HG03045 (cell line): ENCODE measurements at regions not wholly inside any gene's neighbourhood (a gene's known extent, or its start where the extent isn't known, plus 50 kb on each side); places are given as distances from the start of the nearest gene placed in this dataset.
"Not testable (repeated sequence)": the region's sequence is repeated elsewhere in the genome, so short reads cannot be mapped to it uniquely, and the experiment has no call there.

Experiments used
- ATAC-seq: cut with Tn5 transposase; IDR thresholded peaks from one replicate; pipeline ENCODE4 v1.9.1; 2021; ENCODE audit warnings: mild to moderate bottlenecking, moderate library complexity; ENCODE audit not compliant: unreplicated experiment

DNA sequence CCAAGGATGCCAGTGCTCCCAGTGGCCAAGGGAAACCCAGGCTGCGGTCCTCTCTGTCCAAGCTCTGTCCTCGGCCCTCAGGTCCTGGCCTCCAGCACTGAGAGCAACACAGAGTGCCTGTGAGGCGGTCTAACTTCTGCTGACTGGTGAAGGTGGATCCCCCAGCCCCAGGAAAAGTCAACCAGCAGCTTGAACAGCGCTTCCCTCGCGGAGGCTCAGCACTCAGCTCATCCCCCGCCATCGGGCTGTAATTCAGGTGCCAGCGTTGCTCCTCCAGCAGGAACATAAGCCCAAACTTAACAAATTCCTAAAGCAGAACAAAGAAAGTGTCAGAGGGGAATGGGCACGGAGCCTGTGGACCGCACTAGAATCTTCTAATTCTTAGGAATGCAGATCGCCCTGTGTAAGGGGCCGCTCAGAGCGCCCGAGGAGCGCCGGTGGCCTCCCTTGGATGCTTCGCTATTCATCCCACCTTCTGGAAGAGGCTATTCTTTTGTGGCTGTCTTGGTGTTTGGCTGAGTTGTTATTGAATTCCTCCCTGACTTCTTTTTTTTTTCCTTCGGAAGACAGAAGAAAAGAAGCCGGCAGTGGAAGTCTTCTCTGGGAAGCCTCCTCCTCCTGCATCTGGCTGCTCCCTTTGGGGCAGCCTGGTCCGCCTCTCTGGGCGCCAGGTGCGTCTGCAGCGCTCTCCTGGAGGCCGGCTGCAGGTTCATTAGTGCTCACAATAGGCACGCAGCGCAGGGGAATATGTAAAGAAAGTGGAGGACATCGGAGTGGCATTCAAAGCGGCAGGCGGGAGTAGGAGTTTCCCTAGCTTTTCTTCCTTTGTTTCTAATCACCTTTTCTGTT, 905.6 kb downstream of the TSN start:
- ATAC-seq = no peak

DNA sequence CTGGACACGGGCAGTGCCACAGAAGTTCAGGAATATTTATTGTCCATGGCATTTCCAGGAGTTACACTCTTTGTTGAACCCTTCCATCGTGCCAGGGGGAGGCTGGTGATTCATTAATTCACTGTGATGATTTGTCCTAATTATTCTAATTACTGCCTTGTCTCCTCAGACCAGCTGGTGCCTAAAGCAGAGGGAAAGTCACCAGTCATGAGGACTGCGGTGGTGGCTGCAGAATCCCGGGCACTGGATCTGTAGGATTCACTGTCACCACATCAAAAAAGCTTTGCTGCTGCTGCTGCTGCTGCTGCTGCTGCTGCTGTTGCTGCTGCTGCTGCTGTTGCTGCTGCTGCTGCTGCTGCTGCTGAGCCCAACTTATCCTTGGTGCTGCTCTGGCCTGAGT, 908.2 kb downstream of the TSN start:
- no peak for ATAC-seq

DNA sequence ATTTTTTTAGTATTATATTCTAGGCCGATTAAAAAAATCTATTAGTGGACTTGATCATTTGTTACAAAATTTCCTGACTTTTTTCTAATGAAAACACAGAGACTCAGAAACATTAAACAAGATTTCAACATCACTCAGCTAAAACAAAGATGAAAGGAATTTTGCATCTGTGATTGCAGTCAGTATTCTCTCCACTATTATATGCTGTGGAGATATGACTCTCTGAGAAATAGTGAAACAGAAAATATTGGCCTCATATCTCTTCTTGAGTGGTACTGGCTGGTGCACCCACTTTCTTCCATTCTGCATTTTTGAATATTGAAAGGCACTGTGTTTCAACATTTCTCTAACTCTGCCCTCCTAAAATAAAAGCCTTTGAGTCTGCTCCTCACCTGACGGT, 914.2 kb downstream of the TSN start:
- no peak for ATAC-seq

DNA sequence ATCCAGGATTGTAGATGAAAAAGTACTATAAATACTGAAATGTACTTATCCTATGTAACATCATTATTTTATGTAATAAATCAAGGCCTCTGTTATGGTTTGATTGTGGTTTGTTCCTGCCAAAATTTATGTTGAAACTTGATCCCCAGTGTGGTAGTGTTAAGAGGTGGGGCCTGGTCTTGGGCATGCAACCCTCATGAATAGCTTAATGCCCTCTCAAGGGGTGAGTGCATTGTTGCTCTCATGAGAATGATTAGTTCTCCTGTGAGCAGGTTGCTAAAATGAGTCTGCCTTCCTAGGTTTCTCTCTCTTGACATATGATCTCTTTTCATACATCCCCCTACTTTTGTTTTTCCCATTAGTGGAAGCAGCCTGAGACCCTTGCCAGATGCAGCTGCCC, 915.4 kb downstream of the TSN start:
- no peak for ATAC-seq

GRCh38 chr2:122680662-122681061, 925.2 kb downstream of the TSN start:
- no peak for ATAC-seq

GRCh38 chr2:122681626-122682025, 926.2 kb downstream of the TSN start:
- no peak for ATAC-seq

DNA sequence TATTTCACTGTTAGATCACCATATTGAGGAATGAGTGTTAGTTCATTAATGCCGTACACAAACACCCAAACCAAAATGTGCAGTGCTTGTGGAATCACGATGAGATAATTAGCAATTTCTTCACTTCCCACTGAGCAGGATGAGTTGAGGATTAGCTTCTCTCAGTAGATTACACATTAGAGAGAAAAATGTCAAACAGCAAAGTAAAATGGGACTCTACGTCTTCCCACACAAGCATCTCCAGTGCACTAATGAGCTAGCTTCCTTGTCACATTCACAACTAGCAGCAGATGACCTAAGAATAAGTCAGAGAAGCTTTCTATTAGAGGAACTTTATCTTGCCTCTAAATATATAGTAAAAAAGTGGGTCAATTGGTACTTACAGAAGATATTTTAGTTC, 926.9 kb downstream of the TSN start:
- ATAC-seq = no peak

- ATAC-seq = no peak
These were observed 927.6 kb downstream of the TSN start for GRCh38 chr2:122683018-122683417.

DNA sequence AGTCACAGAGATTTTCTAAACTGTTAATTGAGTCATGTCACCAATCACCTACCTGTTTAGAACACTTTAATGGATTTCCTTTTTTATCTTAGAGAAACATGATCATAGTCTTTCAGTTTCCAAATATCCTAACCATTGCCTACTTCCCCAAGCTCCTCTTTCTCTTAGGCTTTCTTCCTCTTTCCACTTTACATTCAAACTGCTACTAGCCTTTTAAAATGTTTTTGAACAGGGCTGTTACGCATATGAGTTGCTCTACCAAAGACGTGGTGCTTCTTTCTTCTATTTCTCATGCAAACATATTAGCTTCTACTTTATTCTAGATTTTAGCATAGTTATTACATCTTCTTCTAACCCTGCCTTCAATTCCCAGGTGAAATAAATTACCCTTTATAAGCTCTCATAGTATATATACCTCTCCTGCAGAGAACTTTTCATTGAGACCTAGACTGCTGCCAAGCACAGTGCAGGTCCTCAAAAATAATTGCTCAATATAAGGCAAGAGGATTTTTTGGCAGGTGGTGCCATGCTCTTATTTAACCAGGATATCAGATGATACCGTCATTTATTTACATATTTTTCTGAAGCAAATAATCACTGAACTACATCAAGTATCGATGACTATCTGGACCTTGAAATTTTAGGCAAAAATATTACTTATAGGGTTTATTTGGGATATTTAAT, 937.1 kb downstream of the TSN start:
- ATAC-seq = no peak

GRCh38 chr2:122697415-122697814, 942.0 kb downstream of the TSN start:
- ATAC-seq = no peak

- no peak for ATAC-seq
These were observed 948.2 kb downstream of the TSN start for GRCh38 chr2:122703676-122704075.

GRCh38 chr2:122704109-122704563, 948.7 kb downstream of the TSN start:
- ATAC-seq = peak; percentile 67

DNA sequence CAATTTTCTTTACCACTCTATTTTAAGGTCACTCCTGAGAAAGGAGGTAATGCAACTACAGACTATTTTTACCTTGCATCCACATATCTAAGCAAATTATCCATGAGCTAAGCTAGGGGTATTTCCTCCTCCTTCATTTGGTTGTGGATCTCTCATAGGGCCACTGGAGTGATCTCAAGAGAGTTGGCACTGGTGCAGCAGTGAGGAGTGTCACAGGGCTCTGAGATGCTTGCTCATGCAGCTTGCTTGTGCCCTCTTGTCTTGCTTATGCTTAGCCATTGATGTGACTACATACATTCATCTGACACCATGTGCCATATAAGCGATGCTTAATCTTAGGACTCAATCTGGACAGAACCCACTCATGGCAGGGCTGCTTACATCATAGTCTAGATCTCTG, 950.3 kb downstream of the TSN start:
- ATAC-seq = no peak

DNA sequence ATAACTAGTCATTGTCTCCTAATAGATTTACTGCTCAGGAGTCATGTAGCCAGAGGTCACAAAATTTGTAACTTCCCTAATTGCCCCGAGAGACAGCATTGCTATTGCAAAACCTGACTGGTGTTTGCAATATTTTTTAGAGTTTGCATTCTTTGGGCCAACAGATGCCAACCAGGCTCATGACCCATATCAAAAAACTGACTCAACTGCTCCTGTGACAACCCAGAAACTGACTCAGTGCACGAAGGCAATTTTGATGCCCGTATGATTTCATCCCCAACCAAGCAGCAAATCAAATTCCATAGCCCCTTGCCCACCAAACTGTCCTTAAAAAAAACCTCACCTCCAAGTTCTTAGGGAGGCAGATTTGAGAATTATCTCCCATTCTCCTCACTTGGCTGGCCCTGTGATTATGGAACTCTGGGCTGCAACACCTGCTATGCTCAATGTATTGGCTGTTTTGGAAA, 951.3 kb downstream of the TSN start:
- ATAC-seq = no peak

DNA sequence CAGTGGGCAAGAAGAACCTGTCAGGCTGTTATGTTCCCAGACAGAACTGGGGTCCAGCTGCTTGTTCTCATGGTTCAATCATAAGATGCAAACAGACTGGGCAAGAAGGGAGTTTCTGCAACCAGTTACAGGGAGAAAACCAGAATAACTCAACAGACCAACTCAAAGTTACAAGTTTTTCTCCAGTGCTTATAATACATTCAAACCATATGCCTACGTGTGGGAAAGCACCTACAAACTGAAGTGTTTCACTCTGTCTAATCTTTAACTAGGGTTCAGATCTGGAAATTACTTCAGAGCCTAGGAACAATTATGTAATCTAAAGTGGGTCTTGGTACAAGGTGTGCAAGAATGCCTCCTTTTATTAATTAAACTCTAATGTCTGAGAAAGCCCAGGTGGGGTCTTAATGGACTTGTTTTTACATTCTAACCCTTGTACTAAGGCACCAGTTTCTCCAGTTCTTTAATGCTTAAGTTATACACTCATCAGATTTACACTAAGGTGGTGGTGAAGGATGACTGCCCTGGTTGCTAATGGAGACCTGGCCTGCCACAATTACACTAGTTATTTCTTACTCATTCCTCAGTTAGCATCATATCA, 951.9 kb downstream of the TSN start:
- peak; percentile 59 for ATAC-seq

GRCh38 chr2:122710049-122710448, 954.6 kb downstream of the TSN start:
- ATAC-seq = no peak

GRCh38 chr2:122713800-122714199, 958.3 kb downstream of the TSN start:
- no peak for ATAC-seq

GRCh38 chr2:122720822-122721221, 965.4 kb downstream of the TSN start:
- ATAC-seq = not testable (repeated sequence)

- no peak for ATAC-seq
These were observed 979.4 kb downstream of the TSN start for GRCh38 chr2:122734766-122735424.

DNA sequence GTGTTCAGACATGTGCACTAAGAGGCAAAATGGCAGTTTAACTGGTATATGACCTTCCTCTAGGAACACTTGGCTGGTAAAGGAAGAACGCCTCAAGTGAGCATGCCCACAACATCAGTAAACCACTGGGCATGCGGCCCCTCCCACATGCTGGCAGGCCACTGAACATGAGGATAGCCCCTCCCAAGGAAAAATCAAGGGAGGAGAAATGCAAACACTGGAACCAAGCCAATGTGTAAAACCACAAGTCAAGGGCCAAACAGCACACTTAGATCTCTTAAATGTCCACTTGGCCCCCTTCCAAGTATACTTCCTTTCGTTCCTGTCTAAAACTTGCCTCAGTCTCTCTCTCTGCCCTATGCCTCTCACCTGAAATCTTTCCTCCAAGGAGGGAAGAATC, 980.8 kb downstream of the TSN start:
- ATAC-seq = no peak

GRCh38 chr2:122737429-122738077, 982.1 kb downstream of the TSN start:
- peak; percentile 73 for ATAC-seq
